A673 (cell line): ENCODE measurements at regions not wholly inside any gene's neighbourhood (a gene's known extent, or its start where the extent isn't known, plus 50 kb on each side); places are given as distances from the start of the nearest gene placed in this dataset.

Source experiments
- BruUV-seq: library from RNA; stranded (reverse); fragments of 400-500 nt; replicated peaks from 2 replicates; lab custom pipeline; 2021; lab: Mats Ljungman, UMichigan
- CTCF ChIA-PET: fragments of 300-600 bp; sonication (Branson Sonifier 250); formaldehyde crosslinking; loops from one replicate; lab custom pipeline; 2022; ENCODE audit warnings: antibody characterized with exemption; lab: Charles Lee
- POLR2A ChIA-PET: fragments of 300-600 bp; sonication (Branson Sonifier 250); formaldehyde crosslinking; loops from one replicate; lab custom pipeline; 2022; ENCODE audit warnings: antibody characterized with exemption; ENCODE audit not compliant: low non-redundant PET; lab: Charles Lee
- DNase-seq: peaks from one replicate; pipeline ENCODE4 v3.0.0-alpha.2; 2015; ENCODE audit warnings: low spot score
- H3K27ac ChIP-seq: fragments of 200-600 bp; sonication (generic); 2 replicates; pipeline ENCODE4 v1.5.1; 2016; ENCODE audit warnings: mixed run types, low read depth, mild to moderate bottlenecking, mixed read lengths, antibody characterized with exemption, low read length; ENCODE audit not compliant: poor library complexity, severe bottlenecking
- H3K27me3 ChIP-seq: fragments of 200-600 bp; sonication (generic); replicated peaks from 2 replicates; pipeline ENCODE4 v1.6.1; 2017; ENCODE audit warnings: mixed run types, low read depth, mild to moderate bottlenecking, mixed read lengths, antibody characterized with exemption, low read length; ENCODE audit not compliant: insufficient read depth, poor library complexity
- H3K36me3 ChIP-seq: fragments of 200-600 bp; sonication (generic); 2 replicates; pipeline ENCODE4 v1.6.1; 2016; ENCODE audit warnings: mixed run types, mild to moderate bottlenecking, mixed read lengths, antibody characterized with exemption, low read length; ENCODE audit not compliant: insufficient read depth, poor library complexity, severe bottlenecking
- H3K4me1 ChIP-seq: fragments of 200-600 bp; sonication (generic); 2 replicates; pipeline ENCODE4 v1.6.1; 2017; ENCODE audit warnings: mixed run types, mild to moderate bottlenecking, mixed read lengths, antibody characterized with exemption, low read length; ENCODE audit not compliant: insufficient read depth, poor library complexity, severe bottlenecking
- H3K4me3 ChIP-seq: fragments of 200-600 bp; sonication (generic); 2 replicates; pipeline ENCODE4 v1.5.1; 2016; ENCODE audit warnings: low read depth, mixed run types, mild to moderate bottlenecking, mixed read lengths, low read length; ENCODE audit not compliant: poor library complexity, severe bottlenecking
- H3K9me3 ChIP-seq: fragments of 200-600 bp; sonication (generic); 2 replicates; pipeline ENCODE4 v1.6.1; 2016; ENCODE audit warnings: mixed run types, low read depth, mild to moderate bottlenecking, mixed read lengths, antibody characterized with exemption, low read length; ENCODE audit not compliant: poor library complexity, severe bottlenecking
- CTCF ChIP-seq: fragments of 300-800, 200-600 bp; sonication (generic); conservative IDR thresholded peaks from 2 replicates; pipeline ENCODE4 v1.5.1; 2017; ENCODE audit warnings: low read depth, mild to moderate bottlenecking, antibody characterized with exemption, low read length, moderate library complexity, mixed read lengths
- EZH2 ChIP-seq: fragments of 200-600 bp; sonication (generic); IDR thresholded peaks from 2 replicates; pipeline ENCODE4 v1.6.1; 2017; ENCODE audit warnings: borderline replicate concordance, low read depth, mild to moderate bottlenecking, mixed read lengths, antibody characterized with exemption, low read length; ENCODE audit not compliant: poor library complexity, severe bottlenecking
- intact Hi-C: fragments of 100-400 bp; cut with micrococcal nuclease; formaldehyde crosslinking; loops from one replicate; pipeline ENCODE4 v1.10.0; 2022; ENCODE audit not compliant: unreplicated experiment

GRCh38 chr13:22135446-22135845 lies 464.6 kb downstream of the FGF9 start:
- BruUV-seq, result no TSS peak
- DNase-seq, result no peak
- CTCF ChIA-PET, result no interaction called here
- intact Hi-C loops, result no loop called here
- Histone ChIP-seq H3K9me3 (no peaks in the 10 kb centered on the region), H3K36me3 (no peaks in the 10 kb centered on the region), H3K4me3 (no peak overlapping the region), H3K27ac (no peak overlapping the region), H3K4me1 (no peaks in the 10 kb centered on the region), H3K27me3 (peaks cover 4% of the 10 kb centered on the region)
- no peak for TF ChIP-seq CTCF
- TF ChIP-seq EZH2, result no peak
- POLR2A ChIA-PET, result no interaction called here

GRCh38 chr13:22137361-22138050 lies 466.6 kb downstream of the FGF9 start:
- no TSS peak for BruUV-seq
- CTCF ChIA-PET, result no interaction called here
- H3K27ac ChIP-seq, result no peak overlapping the region

GRCh38 chr13:22138947-22139346 lies 468.1 kb downstream of the FGF9 start:
- Histone ChIP-seq H3K27me3 (peaks cover 4% of the 10 kb centered on the region), H3K9me3 (no peaks in the 10 kb centered on the region), H3K4me1 (no peaks in the 10 kb centered on the region), H3K27ac (no peak overlapping the region), H3K4me3 (no peak overlapping the region), H3K36me3 (no peaks in the 10 kb centered on the region)
- no peak for TF ChIP-seq EZH2
- no peak for TF ChIP-seq CTCF
- DNase-seq, result no peak
- POLR2A ChIA-PET, result no interaction called here
- CTCF ChIA-PET, result no interaction called here
- intact Hi-C loops, result no loop called here
- BruUV-seq, result no TSS peak

More at GRCh38 chr13:22137361-22138050, 466.6 kb downstream of the FGF9 start:
- TF ChIP-seq CTCF (no peak), EZH2 (no peak)
- Histone ChIP-seq H3K27me3 (peaks cover 4% of the 10 kb centered on the region), H3K4me1 (no peaks in the 10 kb centered on the region), H3K36me3 (no peaks in the 10 kb centered on the region), H3K4me3 (no peak overlapping the region), H3K9me3 (no peaks in the 10 kb centered on the region)
- no peak for DNase-seq
- POLR2A ChIA-PET, result no interaction called here
- intact Hi-C loops, result no loop called here
